Adrenal gland (tissue), 9 donors: ENCODE measurements at regions not wholly inside any gene's neighbourhood (a gene's known extent, or its start where the extent isn't known, plus 50 kb on each side); places are given as distances from the start of the nearest gene placed in this dataset.

ENCODE experiments used
- DNase-seq, 7 donors: peaks; one replicate each; pipeline ENCODE4 v3.0.0-alpha.2; 2019 to 2020
- H3K27ac ChIP-seq, 5 donors: fragments of 200-600 bp; sonication (generic) in 4 of 5; 1 replicate in 3 of 5; 2 replicates in 2 of 5; pipeline versions ENCODE4 v1.5.1 to v1.8.0; 2016 to 2020; ENCODE audit warnings: mild to moderate bottlenecking in 1 of 5
- H3K27me3 ChIP-seq: fragments of 200-600 bp; 2 replicates; pipeline ENCODE4 v1.8.0; 2021
- H3K36me3 ChIP-seq, 2 donors: fragments of 200-600 bp; replicated peaks in 1 of 2; 1 replicate in 1 of 2; 2 replicates in 1 of 2; pipeline versions ENCODE4 v1.5.1 to v1.8.0; 2018 to 2022
- H3K4me1 ChIP-seq, 2 donors: fragments of 200-600 bp; replicated peaks in 1 of 2; 1 replicate in 1 of 2; 2 replicates in 1 of 2; pipeline versions ENCODE4 v1.5.1 to v1.8.0; 2018 to 2021
- H3K4me3 ChIP-seq, 4 donors: fragments of 200-600 bp; sonication (generic) in 3 of 4; one replicate each; pipeline ENCODE4 v1.5.1; 2016 to 2018
- H3K9me3 ChIP-seq, 3 donors: fragments of 200-600 bp; sonication (generic) in 1 of 3; replicated peaks in 1 of 3; 1 replicate in 2 of 3; 2 replicates in 1 of 3; pipeline versions ENCODE4 v1.5.1 to v1.8.0; 2016 to 2021
- CTCF ChIP-seq, 6 experiments: fragments of 450-650 bp in 4 of 6; fragments of 200-600 bp in 2 of 6; sonication (generic) in 1 of 6; IDR thresholded peaks; 1 replicate in 5 of 6; 2 replicates in 1 of 6; pipeline versions ENCODE4 v1.5.1 to v1.8.0; 2016 to 2021; ENCODE audit warnings: antibody characterized with exemption in 6 of 6, mild to moderate bottlenecking in 2 of 6, moderate library complexity in 1 of 6
- POLR2A ChIP-seq, 2 donors: fragments of 450-650 bp; IDR thresholded peaks; one replicate each; pipeline ENCODE4 v1.6.1; 2017; ENCODE audit warnings: antibody characterized with exemption in 2 of 2, mild to moderate bottlenecking in 2 of 2, moderate library complexity in 1 of 2
- WGBS, 4 donors: extraction: QIAGEN DNeasy Blood & Tissue Kit in 2 of 4; methylation state at CpG; one replicate each; pipeline versions ENCODE4 v1.1.5 to v1.1.7; 2013 to 2017; 5-methylcytosine and 5-hydroxymethylcytosine counted together
- intact Hi-C, 2 donors: fragments of 100-400 bp; cut with DNase I; formaldehyde crosslinking; loops; one replicate each; pipeline versions ENCODE4 v1.14.1 to v1.15.0; 2022 to 2023
- donor health status: healthy with polysubstance abuse.
- donor health status: Bipolar disorder and iron deficiency.
- donor health status: DM: yes; HTN: yes; CAD: no.
- donor health status: DM: no; HTN: no; CAD: no.
- donor health status: DM: no; HTN: no; CAD: no.

- H3K9me3 ChIP-seq: no peaks in the 10 kb centered on the region
- DNase-seq: no peak
- TF ChIP-seq POLR2A (IDR thresholded peaks at IDR 0.05) (no peak), CTCF (IDR thresholded peaks at IDR 0.05) (no peak)
- H3K4me1 ChIP-seq: no peaks in the 10 kb centered on the region
- no peaks in the 10 kb centered on the region for H3K27me3 ChIP-seq
- intact Hi-C loops: loop anchor here in 1 of 2 donors (10.0 kb wide), 1 partner anchor 132 kb away; no protein-coding TSS in a partner anchor
- no peak overlapping the region for H3K4me3 ChIP-seq
- H3K27ac ChIP-seq: peak overlapping the region in 2 of 5 donors; percentile 44 to 62
- 83 to 85% (median 83%) methylated on average over 12 to 15 of the region's 15 CpGs for WGBS, 4 donors
- H3K36me3 ChIP-seq: no peaks in the 10 kb centered on the region
These were observed 96.9 kb downstream of the COPS8 start for GRCh38 chr2:237182422-237183123.

GRCh38 chr2:237184192-237184918, 98.7 kb downstream of the COPS8 start:
- DNase-seq: no peak
- no peak overlapping the region for H3K27ac ChIP-seq
- 89 to 92% (median 91%) methylated on average over 14 of the region's 14 CpGs for WGBS, 4 donors

GRCh38 chr2:237184919-237185552, 99.3 kb downstream of the COPS8 start:
- H3K27me3 ChIP-seq: no peaks in the 10 kb centered on the region
- H3K4me1 ChIP-seq: no peaks in the 10 kb centered on the region
- H3K36me3 ChIP-seq: no peaks in the 10 kb centered on the region
- DNase-seq: no peak
- intact Hi-C loops: loop anchor here in 1 of 2 donors (10.0 kb wide), 1 partner anchor 130 kb away; no protein-coding TSS in a partner anchor
- H3K9me3 ChIP-seq: no peaks in the 10 kb centered on the region
- H3K4me3 ChIP-seq: no peak overlapping the region
- H3K27ac ChIP-seq: no peak overlapping the region
- 69 to 79% (median 72%) methylated on average over 9 of the region's 9 CpGs for WGBS, 4 donors
- TF ChIP-seq CTCF (IDR thresholded peaks at IDR 0.05): no peak
- TF ChIP-seq POLR2A (IDR thresholded peaks at IDR 0.05): no peak

More at GRCh38 chr2:237184192-237184918, 98.7 kb downstream of the COPS8 start:
- TF ChIP-seq POLR2A (IDR thresholded peaks at IDR 0.05): no peak
- no peak for TF ChIP-seq CTCF (IDR thresholded peaks at IDR 0.05)
- no peaks in the 10 kb centered on the region for H3K27me3 ChIP-seq
- intact Hi-C loops: loop anchor here in 1 of 2 donors (10.0 kb wide), 1 partner anchor 130 kb away; no protein-coding TSS in a partner anchor
- no peak overlapping the region for H3K4me3 ChIP-seq
- H3K9me3 ChIP-seq: no peaks in the 10 kb centered on the region
- H3K36me3 ChIP-seq: no peaks in the 10 kb centered on the region
- H3K4me1 ChIP-seq: no peaks in the 10 kb centered on the region

- intact Hi-C loops: loop anchor here in 1 of 2 donors (10.0 kb wide), 1 partner anchor 129 kb away; no protein-coding TSS in a partner anchor
These were observed 99.8 kb downstream of the COPS8 start for GRCh38 chr2:237185553-237185925.

More at GRCh38 chr2:237185553-237185925, 99.8 kb downstream of the COPS8 start:
- Histone ChIP-seq H3K36me3 (no peaks in the 10 kb centered on the region), H3K9me3 (no peaks in the 10 kb centered on the region), H3K27ac (no peak overlapping the region), H3K4me1 (no peaks in the 10 kb centered on the region), H3K4me3 (no peak overlapping the region), H3K27me3 (no peaks in the 10 kb centered on the region)
- WGBS, 4 donors: 72 to 79% (median 78%) methylated on average over 7 of the region's 7 CpGs
- DNase-seq: no peak
- TF ChIP-seq POLR2A (IDR thresholded peaks at IDR 0.05) (no peak), CTCF (IDR thresholded peaks at IDR 0.05) (no peak)
